T-helper 1 cell (primary cell): ENCODE measurements at regions not wholly inside any gene's neighbourhood (a gene's known extent, or its start where the extent isn't known, plus 50 kb on each side); places are given as distances from the start of the nearest gene placed in this dataset.

ENCODE experiments used
- DNase-seq, 5 donors: peaks; one replicate each; pipeline ENCODE4 v3.0.0-alpha.2; 2012 to 2020

GRCh38 chrY:19140285-19140920, 366.9 kb upstream of the HSFY2 start:
- DNase-seq = no peak

DNA sequence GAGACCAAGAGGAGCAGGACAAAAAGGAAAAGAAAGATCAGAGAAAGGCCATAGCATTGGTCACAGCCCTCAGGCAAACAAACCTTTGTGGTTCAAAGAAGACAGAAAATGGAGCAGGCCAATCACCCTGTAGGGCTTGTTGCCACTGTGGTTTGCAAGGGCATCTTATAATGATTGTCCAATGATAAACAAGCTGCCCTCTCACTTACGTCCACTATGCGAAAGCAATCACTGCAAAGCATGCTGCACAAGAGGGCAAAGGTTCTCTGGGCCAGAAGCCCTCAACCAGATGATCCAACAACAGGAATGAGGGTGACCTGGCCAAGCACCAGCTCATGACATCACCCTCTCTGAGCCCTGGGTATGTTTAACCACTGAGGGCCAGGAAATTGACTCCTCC, 360.9 kb upstream of the HSFY2 start:
- DNase-seq = no peak

GRCh38 chrY:19130569-19131358, 357.2 kb upstream of the HSFY2 start:
- no peak for DNase-seq

DNA sequence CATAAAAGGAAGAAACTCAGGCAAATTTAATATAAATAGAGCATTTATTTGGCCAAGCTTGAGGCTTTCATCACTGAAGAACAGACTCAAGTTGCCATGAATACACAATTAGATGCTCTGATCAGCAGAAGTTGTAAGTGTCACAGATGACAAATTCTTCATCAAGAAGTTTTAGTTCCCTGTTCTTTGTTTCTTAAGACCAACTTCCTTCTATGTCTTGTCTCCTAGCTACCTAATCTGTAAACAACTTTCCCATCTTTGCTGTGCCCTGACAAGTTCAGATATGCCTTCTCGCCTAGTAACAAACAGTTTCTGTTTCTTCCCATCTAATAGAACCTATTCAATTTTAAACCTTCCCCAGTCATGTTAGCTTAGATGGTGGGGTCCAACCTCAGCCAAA, 353.4 kb upstream of the HSFY2 start:
- no peak for DNase-seq

DNA sequence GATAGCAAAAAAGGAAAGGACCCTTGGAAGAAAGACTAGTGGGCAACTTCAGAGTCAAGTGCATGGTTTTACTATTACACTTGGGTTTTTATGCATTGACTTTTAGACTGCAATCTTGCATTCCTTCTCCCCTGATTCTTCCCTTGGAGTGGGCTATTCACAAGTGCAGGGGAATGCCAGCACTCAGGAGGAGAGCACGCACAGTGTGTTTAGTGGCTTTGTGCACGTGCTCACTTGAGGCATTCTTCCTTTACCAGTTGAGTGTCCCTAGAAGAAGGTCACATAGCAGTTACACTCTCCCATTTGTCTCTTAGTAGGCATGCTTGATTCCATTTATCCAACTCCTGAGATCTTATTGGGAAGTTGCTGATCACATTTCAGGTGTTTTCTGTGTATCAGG, 351.1 kb upstream of the HSFY2 start:
- DNase-seq = no peak

GRCh38 chrY:19122450-19122849, 348.9 kb upstream of the HSFY2 start:
- no peak for DNase-seq

DNA sequence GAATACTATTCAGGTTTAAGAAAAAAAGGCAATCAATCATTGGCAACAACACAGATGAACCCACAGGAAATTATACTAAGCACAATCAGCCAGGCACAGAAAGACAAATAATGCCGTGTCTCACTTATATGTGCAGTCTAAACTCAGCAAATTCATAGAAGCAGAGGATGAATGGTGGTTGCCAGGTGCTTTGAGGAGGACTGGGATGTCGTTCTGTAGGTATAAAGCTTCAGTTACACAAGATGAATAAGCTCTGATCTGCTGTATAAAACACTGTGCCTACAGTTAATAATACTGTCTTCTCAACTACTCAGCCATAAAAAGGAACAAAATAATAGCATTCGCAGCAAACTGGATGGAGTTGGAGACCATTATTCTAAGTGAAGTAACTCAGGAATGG, 324.8 kb upstream of the HSFY2 start:
- DNase-seq = no peak

GRCh38 chrY:19095460-19095859, 321.9 kb upstream of the HSFY2 start:
- no peak for DNase-seq

GRCh38 chrY:19083006-19083405, 309.5 kb upstream of the HSFY2 start:
- no peak for DNase-seq

- no peak for DNase-seq
Observed at GRCh38 chrY:19077698-19078113, 304.2 kb upstream of the HSFY2 start.

GRCh38 chrY:19076846-19077697, 303.5 kb upstream of the HSFY2 start:
- no peak for DNase-seq

DNA sequence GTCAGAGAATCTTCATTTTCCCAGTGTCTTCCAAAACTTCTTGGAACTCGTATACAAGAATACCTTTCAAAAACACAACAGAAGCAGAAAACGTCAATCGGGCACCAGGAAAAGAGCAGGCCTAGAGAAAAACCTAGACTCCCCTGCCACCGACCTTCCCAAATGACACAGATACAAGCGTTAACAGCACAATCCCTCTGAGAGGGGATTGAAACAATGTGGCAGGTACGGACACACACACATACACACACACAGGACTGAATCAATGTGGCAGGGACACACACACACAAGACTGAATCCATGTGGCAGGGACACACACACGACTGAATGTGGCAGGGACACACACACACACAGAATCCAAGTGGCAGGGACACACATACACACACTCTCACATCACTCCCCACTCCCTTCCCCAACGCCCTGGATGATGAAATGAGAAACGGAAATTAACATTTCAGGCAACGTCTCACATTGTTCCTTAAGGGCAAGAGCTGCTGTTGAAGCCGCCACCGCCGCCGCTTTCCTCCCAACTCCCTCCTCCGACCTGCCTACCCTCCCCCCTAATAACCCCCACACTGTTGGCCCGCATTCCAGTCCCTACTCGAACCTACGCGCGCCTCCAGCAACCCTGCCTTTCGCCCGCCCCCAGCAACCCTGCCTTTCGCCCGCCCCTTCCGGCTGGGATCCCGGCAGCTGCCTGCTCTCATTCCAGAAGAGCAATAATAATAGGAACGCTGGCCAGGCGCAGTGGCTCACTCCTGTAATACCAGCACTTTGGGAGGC, 302.1 kb upstream of the HSFY2 start:
- DNase-seq = no peak

- DNase-seq = no peak
Observed at GRCh38 chrY:19067435-19067834, 293.9 kb upstream of the HSFY2 start.

GRCh38 chrY:19066447-19067190, 293.1 kb upstream of the HSFY2 start:
- DNase-seq = no peak

GRCh38 chrY:19065119-19065518, 291.6 kb upstream of the HSFY2 start:
- DNase-seq = no peak

DNA sequence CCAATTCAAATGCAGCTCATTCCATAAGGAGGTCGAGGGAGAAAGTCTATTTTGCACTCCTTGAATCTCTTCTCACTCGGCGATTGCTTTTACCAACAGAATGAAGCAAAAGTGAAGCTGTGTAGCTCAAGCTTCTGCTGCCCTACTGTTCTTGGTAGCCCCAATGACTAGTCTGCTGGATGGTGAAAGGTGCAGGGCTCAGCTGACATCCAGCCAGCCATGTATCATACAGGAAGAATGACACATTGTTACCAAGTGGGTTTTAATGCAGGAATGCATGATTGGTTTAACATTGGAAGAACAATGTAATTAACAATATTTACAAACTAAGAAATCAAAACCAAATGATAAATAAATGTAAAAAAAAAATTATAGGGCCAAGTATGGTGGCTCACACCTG, 286.2 kb upstream of the HSFY2 start:
- no peak for DNase-seq

- DNase-seq = no peak
Observed at GRCh38 chrY:19058831-19059370, 285.4 kb upstream of the HSFY2 start.

DNA sequence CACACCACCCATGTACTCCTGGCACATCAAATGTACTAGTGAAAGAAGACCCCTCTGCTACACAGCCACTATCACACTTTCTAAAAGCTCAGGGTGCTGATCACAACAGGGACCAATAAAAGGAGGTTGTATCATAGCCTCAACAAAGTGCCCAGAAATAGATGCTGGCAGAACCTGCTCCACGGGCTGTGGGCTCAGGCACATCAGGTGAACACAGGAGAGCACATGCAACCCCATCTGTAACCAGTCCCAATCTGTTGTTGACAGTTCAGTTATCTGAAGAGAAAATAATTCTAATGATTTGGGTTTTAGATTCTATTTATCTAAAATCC, 282.6 kb upstream of the HSFY2 start:
- no peak for DNase-seq

DNA sequence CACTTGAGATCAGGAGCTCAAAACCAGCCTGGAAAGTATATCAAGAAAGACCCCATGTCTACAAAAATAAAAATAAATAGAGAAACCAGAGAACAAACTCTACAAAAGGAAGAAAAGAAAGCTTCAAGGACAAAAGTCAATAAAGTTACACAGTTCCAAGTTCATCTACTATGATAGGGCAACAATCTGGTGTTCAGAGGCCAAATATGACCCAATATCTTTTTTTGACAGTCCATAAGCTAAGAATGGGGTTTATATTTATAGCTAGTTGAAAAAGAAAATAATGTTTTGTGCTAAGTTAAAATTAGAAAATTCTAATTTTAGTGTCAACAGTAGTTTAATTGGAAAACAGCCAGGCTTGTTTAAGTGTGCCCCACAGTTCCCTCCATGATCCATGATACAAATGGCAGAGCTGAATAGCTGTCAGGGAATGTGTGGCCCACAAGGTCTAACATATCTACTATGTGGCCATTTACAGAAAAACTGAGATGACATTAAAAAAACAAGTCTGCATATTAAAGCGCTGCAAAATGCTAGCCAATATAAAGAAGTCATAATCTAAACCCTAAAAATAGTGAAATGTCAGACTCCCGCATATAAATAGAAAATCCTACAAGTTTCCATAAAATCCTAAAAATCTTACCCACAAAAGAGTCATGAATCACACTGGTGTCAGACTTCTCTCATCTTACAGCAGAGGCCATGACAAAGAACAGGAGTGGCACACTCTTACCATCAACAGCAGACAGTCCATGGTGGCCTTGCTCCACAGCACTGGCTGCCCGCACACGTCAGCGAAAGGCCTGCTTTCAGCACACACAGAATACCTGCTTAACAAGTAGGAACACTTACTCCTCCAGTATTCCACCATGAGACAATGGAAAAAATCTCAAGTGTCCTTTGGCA, 281.9 kb upstream of the HSFY2 start:
- DNase-seq = no peak

DNA sequence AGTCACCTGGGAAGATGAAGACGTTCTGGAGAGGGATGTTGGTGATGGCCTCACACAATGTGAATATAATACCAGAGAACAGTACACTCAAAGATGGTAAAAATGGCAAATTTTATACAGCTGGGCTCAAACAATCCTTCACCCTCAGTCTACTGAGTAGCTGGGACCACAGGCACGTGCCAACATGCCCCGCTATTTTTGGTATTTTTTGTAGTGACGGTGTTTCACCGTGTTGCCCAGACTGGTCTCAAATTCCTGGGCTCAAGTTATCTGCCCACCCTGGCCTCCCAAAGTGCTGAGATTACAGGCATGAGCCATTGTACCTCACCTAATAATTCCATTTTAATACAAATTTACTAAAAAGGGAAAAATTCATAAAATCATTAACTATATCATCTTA, 280.3 kb upstream of the HSFY2 start:
- no peak for DNase-seq

- DNase-seq = no peak
Observed at GRCh38 chrY:19051021-19051420, 277.5 kb upstream of the HSFY2 start.
